GM10248 (cell line): ENCODE measurements at regions not wholly inside any gene's neighbourhood (a gene's known extent, or its start where the extent isn't known, plus 50 kb on each side); places are given as distances from the start of the nearest gene placed in this dataset.

ENCODE experiments used
- CTCF ChIA-PET: fragments of 300-600 bp; sonication (Branson Sonifier 250); formaldehyde crosslinking; extraction: SDS; loops from one replicate; lab custom pipeline; 2021; ENCODE audit warnings: antibody characterized with exemption; lab: Yijun Ruan, JAX
- POLR2A ChIA-PET: fragments of 350-650 bp; sonication (Branson Sonifier 250); formaldehyde crosslinking; extraction: SDS; loops from one replicate; lab custom pipeline; 2020; ENCODE audit warnings: antibody characterized with exemption; lab: Yijun Ruan, JAX
- DNase-seq: peaks from one replicate; pipeline ENCODE4 v3.0.0; 2012; ENCODE audit errors: extremely low spot score
- CTCF ChIP-seq: IDR thresholded peaks from 2 replicates; pipeline ENCODE4 v1.5.1; 2012; ENCODE audit warnings: mild to moderate bottlenecking, low read depth; ENCODE audit errors: extremely low read depth, missing control alignments, control extremely low read depth

GRCh38 chr13:42389041-42389440 lies 117.1 kb downstream of the AKAP11 start:
- ChIA-PET POLR2A (no interaction called here), CTCF (interaction anchor here (0.6 to 2.6 kb wide), 10 partner anchors 8 to 206 kb away, joined by 3 to 6 read pairs (median 4); no protein-coding TSS in a partner anchor)
- no peak for TF ChIP-seq CTCF
- no peak for DNase-seq

DNA sequence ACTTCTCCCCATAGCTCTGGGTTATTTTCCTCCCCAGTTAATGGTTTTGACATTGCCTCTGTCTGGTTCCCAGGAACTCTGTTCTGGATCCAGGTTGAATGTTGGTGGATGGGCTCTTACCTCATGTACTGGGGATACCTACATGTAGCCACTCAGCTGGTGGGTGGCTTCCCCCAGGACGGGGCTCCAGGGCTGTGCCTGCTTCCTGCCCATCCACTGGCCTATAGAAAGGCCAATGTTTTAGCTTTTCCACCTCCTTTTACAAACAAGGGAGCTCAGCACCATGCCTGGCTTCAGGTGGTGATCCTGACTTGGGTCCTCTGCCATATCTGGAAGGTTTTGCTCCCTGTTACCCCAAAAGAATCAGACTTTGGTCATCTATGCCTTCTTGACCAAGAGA lies 120.2 kb downstream of the AKAP11 start:
- ChIA-PET CTCF (interaction anchor here (0.8 to 8.5 kb wide), 13 partner anchors 9 to 86 kb away, joined by 3 to 95 read pairs (median 3); no protein-coding TSS in a partner anchor), POLR2A (interaction anchor here (0.9 to 1.1 kb wide), 4 partner anchors 11 to 14 kb away, joined by 3 to 6 read pairs (median 4); no protein-coding TSS in a partner anchor)
- no peak for DNase-seq
- TF ChIP-seq CTCF = no peak

DNA sequence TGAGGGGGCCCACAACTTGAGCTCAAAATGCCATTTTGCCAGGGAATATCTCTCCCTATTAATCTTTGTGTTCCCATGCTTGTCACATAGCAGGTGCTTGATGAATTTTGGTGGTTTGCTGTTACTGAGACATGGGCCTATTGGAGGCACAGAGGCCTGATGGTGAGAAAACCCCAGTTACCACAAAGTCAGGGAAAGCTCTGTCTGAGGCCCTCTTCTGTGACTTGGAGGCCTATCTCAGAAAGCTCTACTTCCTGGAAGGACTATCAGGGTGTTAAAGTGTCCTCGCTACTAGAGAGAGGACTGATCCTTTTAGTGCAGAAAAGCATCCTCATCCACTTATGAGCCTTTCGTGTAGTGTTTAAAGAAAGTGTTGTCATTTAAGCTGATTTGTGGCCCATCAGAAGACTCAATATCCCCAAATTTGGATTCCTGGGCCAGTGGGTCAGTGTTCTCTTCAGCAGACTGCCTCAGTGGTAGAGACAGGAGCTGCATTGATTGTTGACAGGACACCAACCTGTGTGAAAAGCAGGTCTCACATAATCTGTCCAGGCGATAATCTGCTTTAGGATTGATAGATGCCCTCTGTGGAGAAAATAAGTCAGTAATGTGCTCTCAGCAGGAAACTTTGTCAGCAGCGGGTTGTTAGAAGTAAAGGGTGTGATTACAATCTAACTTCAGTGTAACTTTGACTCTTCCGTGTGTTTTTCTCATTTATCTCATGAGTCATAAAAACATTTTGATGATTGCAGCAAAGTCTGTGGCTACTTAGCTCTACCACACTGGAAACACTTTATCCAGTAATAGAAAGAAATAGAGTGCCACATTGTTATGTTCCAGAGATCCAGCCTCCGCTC lies 121.0 kb downstream of the AKAP11 start:
- POLR2A ChIA-PET = interaction anchor here (1.0 to 1.1 kb wide), 3 partner anchors 12 to 15 kb away, joined by 3 to 6 read pairs (median 3); no protein-coding TSS in a partner anchor
- TF ChIP-seq CTCF = no peak
- no peak for DNase-seq
- CTCF ChIA-PET = interaction anchor here (0.8 to 8.5 kb wide), 13 partner anchors 8 to 86 kb away, joined by 3 to 95 read pairs (median 3); no protein-coding TSS in a partner anchor

GRCh38 chr13:42393573-42394360 lies 121.8 kb downstream of the AKAP11 start:
- no peak for TF ChIP-seq CTCF
- DNase-seq = no peak
- POLR2A ChIA-PET = no interaction called here
- CTCF ChIA-PET = interaction anchor here (1.6 to 8.5 kb wide), 4 partner anchors 9 to 59 kb away, joined by 3 to 95 read pairs (median 6); no protein-coding TSS in a partner anchor

DNA sequence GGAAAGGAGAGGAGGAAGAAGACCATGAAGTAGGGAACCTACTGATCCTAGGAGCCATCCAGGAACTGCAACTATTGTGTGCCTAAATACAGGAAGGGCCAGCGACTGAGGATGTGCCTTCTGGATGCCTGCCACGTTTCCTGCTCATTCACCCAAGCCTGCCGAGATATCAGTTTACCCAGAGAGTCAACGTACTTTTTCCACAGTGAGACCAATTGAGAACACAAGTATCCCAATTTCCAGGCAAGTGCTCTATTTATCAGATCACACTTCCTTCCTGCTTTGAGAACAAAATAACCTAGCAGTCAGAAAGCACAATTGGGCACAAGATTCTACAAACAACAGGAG lies 122.4 kb downstream of the AKAP11 start:
- ChIA-PET CTCF (interaction anchor here (8.5 kb wide), 1 partner anchor 14 kb away, joined by 95 read pairs; no protein-coding TSS in a partner anchor), POLR2A (no interaction called here)
- no peak for TF ChIP-seq CTCF
- no peak for DNase-seq

- no peak for DNase-seq
- TF ChIP-seq CTCF = no peak
- ChIA-PET CTCF (interaction anchor here (8.5 kb wide), 1 partner anchor 14 kb away, joined by 95 read pairs; no protein-coding TSS in a partner anchor), POLR2A (no interaction called here)
Observed at GRCh38 chr13:42394711-42395085, 122.7 kb downstream of the AKAP11 start.
